Natural killer cell (primary cell): ENCODE measurements at regions not wholly inside any gene's neighbourhood (a gene's known extent, or its start where the extent isn't known, plus 50 kb on each side); places are given as distances from the start of the nearest gene placed in this dataset.

Experiments used
- ATAC-seq, 3 donors: fragments of 150-1000 bp in 2 of 3; fragments of 200-7000 bp in 1 of 3; cut with Tn5 transposase; 1 replicate in 1 of 3; 2 replicates in 2 of 3; pipeline ENCODE4 v1.10.0; 2021; ENCODE audit warnings: mild to moderate bottlenecking in 2 of 3, moderate library complexity in 2 of 3
- DNase-seq, 2 donors: peaks; one replicate each; pipeline versions ENCODE4 v3.0.0 to v3.0.0-alpha.2; 2013 to 2021; ENCODE audit warnings: mixed read lengths in 1 of 2
- H3K27ac ChIP-seq: one replicate; pipeline ENCODE4 v1.5.1; 2013; ENCODE audit warnings: mild to moderate bottlenecking, low read length
- H3K27me3 ChIP-seq: one replicate; pipeline ENCODE4 v1.6.1; 2013; ENCODE audit warnings: low read length; ENCODE audit not compliant: control insufficient read depth, insufficient read depth
- H3K36me3 ChIP-seq: one replicate; pipeline ENCODE4 v1.6.1; 2013; ENCODE audit warnings: low read length; ENCODE audit not compliant: control insufficient read depth, insufficient read depth
- H3K4me1 ChIP-seq: one replicate; pipeline ENCODE4 v1.6.1; 2013; ENCODE audit warnings: low read length; ENCODE audit not compliant: control insufficient read depth, insufficient read depth
- H3K4me3 ChIP-seq: one replicate; pipeline ENCODE4 v1.5.1; 2013; ENCODE audit warnings: low read length
- H3K9me3 ChIP-seq: one replicate; pipeline ENCODE4 v1.6.1; 2013; ENCODE audit warnings: low read length; ENCODE audit not compliant: control insufficient read depth, insufficient read depth
- H3K27ac Mint-ChIP-seq, 2 donors: one replicate each; pipeline ENCODE4 v1.8.0; 2022; ENCODE audit warnings: mild to moderate bottlenecking in 2 of 2, mixed read lengths in 2 of 2, moderate library complexity in 1 of 2
- H3K27me3 Mint-ChIP-seq, 2 donors: one replicate each; pipeline ENCODE4 v1.8.0; 2022; ENCODE audit warnings: low read depth in 2 of 2, mixed read lengths in 2 of 2
- H3K36me3 Mint-ChIP-seq: one replicate; pipeline ENCODE4 v1.8.0; 2022; ENCODE audit warnings: mixed read lengths
- H3K4me1 Mint-ChIP-seq, 2 donors: one replicate each; pipeline ENCODE4 v1.8.0; 2022; ENCODE audit warnings: mixed read lengths in 2 of 2
- H3K4me3 Mint-ChIP-seq: one replicate; pipeline ENCODE4 v1.8.0; 2022; ENCODE audit warnings: mild to moderate bottlenecking, moderate library complexity, mixed read lengths
- H3K9me3 Mint-ChIP-seq, 2 donors: one replicate each; pipeline ENCODE4 v1.8.0; 2022; ENCODE audit warnings: mixed read lengths in 2 of 2
- CTCF ChIP-seq: fragments of 200-600 bp; IDR thresholded peaks from one replicate; pipeline ENCODE4 v1.8.0; 2022; ENCODE audit warnings: antibody characterized with exemption
- WGBS: methylation state at CpG from one replicate; pipeline ENCODE4 v1.1.7; 2013; ENCODE audit warnings: missing lambda C conversion rate; ENCODE audit not compliant: insufficient coverage; 5-methylcytosine and 5-hydroxymethylcytosine counted together
- intact Hi-C: fragments of 100-400 bp; cut with micrococcal nuclease; formaldehyde crosslinking; loops from one replicate; pipeline ENCODE4 v1.14.2; 2022

GRCh38 chr16:60274431-60275019, 1540.4 kb upstream of the GOT2 start:
- Histone ChIP-seq H3K4me3 (no peak overlapping the region), H3K27me3 (no peaks in the 10 kb centered on the region), H3K36me3 (no peaks in the 10 kb centered on the region), H3K27ac (no peak overlapping the region), H3K4me1 (no peaks in the 10 kb centered on the region), H3K9me3 (no peaks in the 10 kb centered on the region)
- H3K9me3 Mint-ChIP-seq = peaks cover 3 to 9% of the 10 kb centered on the region in 2 donors
- intact Hi-C loops = no loop called here
- H3K4me1 Mint-ChIP-seq = no peaks in the 10 kb centered on the region
- H3K27me3 Mint-ChIP-seq = no peaks in the 10 kb centered on the region
- H3K27ac Mint-ChIP-seq = no peak overlapping the region
- TF ChIP-seq CTCF = no peak
- ATAC-seq = no peak
- H3K4me3 Mint-ChIP-seq = no peak overlapping the region
- no CpG with 5 or more reads among the region's 2 CpGs for WGBS
- H3K36me3 Mint-ChIP-seq = no peaks in the 10 kb centered on the region
- DNase-seq = no peak

- no peak for DNase-seq
- intact Hi-C loops = no loop called here
- Mint-ChIP-seq H3K27ac (no peak overlapping the region), H3K36me3 (no peaks in the 10 kb centered on the region), H3K27me3 (no peaks in the 10 kb centered on the region), H3K4me1 (no peaks in the 10 kb centered on the region), H3K4me3 (no peak overlapping the region), H3K9me3 (peaks cover 4 to 9% of the 10 kb centered on the region in 2 donors)
- Histone ChIP-seq H3K27me3 (no peaks in the 10 kb centered on the region), H3K9me3 (peaks cover 3% of the 10 kb centered on the region), H3K4me3 (no peak overlapping the region), H3K4me1 (no peaks in the 10 kb centered on the region), H3K27ac (no peak overlapping the region), H3K36me3 (no peaks in the 10 kb centered on the region)
- TF ChIP-seq CTCF = no peak
- no peak for ATAC-seq
These were observed 1537.7 kb upstream of the GOT2 start for GRCh38 chr16:60271781-60272180.

GRCh38 chr16:60271025-60271771, 1537.1 kb upstream of the GOT2 start:
- H3K4me3 ChIP-seq = no peak overlapping the region
- no peak overlapping the region for H3K27ac Mint-ChIP-seq
- no peak for ATAC-seq
- intact Hi-C loops = no loop called here
- 56% methylated on average over 3 of the region's 3 CpGs for WGBS
- no peaks in the 10 kb centered on the region for H3K27me3 ChIP-seq
- no peak overlapping the region for H3K4me3 Mint-ChIP-seq
- no peaks in the 10 kb centered on the region for H3K4me1 Mint-ChIP-seq
- H3K36me3 Mint-ChIP-seq = no peaks in the 10 kb centered on the region
- H3K27me3 Mint-ChIP-seq = no peaks in the 10 kb centered on the region
- no peaks in the 10 kb centered on the region for H3K4me1 ChIP-seq
- H3K36me3 ChIP-seq = no peaks in the 10 kb centered on the region
- H3K9me3 ChIP-seq = peaks cover 3% of the 10 kb centered on the region
- no peak for TF ChIP-seq CTCF
- DNase-seq = no peak
- H3K27ac ChIP-seq = no peak overlapping the region
- H3K9me3 Mint-ChIP-seq = peaks cover 6 to 10% of the 10 kb centered on the region in 2 donors

- no peak overlapping the region for H3K4me3 Mint-ChIP-seq
- Histone ChIP-seq H3K4me1 (no peaks in the 10 kb centered on the region), H3K36me3 (no peaks in the 10 kb centered on the region), H3K4me3 (no peak overlapping the region), H3K27me3 (no peaks in the 10 kb centered on the region), H3K9me3 (no peaks in the 10 kb centered on the region), H3K27ac (no peak overlapping the region)
- WGBS = 80% methylated on average over 1 of the region's 1 CpG
- H3K9me3 Mint-ChIP-seq = peaks cover 13 to 16% of the 10 kb centered on the region in 2 donors
- no peak for TF ChIP-seq CTCF
- intact Hi-C loops = no loop called here
- no peaks in the 10 kb centered on the region for H3K27me3 Mint-ChIP-seq
- H3K4me1 Mint-ChIP-seq = no peaks in the 10 kb centered on the region
- no peaks in the 10 kb centered on the region for H3K36me3 Mint-ChIP-seq
- ATAC-seq = no peak
- no peak for DNase-seq
- H3K27ac Mint-ChIP-seq = no peak overlapping the region
These were observed 1527.3 kb upstream of the GOT2 start for GRCh38 chr16:60261425-60261824.
